NOMO-1 (cell line): ENCODE measurements at regions not wholly inside any gene's neighbourhood (a gene's known extent, or its start where the extent isn't known, plus 50 kb on each side); places are given as distances from the start of the nearest gene placed in this dataset.
"Not testable (repeated sequence)": the region's sequence is repeated elsewhere in the genome, so short reads cannot be mapped to it uniquely, and the experiment has no call there.

Source experiments
- DNase-seq, 2 experiments: peaks; one replicate each; lab custom pipeline; 2025; ENCODE audit not compliant: unreplicated experiment in 2 of 2; lab: John Stamatoyannopoulos, UW

DNA sequence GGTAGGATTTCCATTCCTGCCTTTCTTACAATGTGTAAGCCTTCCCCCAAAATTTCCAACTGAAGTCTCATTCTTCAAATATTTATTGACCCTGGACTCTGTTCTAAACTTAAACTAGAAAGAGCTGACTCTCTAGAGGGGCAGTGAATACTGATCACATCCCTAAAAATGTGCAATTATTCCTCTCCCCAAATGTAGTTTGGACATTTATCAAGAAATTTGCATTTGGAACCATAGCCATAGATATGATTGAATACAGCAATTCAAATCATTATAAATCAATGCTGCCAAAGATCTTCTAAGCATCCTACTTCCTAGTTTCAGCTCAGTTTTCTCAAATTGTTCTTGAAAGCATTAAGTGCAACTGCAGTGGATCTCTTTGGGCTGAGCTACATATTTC, 525.7 kb downstream of the RAB28 start:
- DNase-seq = no peak

DNA sequence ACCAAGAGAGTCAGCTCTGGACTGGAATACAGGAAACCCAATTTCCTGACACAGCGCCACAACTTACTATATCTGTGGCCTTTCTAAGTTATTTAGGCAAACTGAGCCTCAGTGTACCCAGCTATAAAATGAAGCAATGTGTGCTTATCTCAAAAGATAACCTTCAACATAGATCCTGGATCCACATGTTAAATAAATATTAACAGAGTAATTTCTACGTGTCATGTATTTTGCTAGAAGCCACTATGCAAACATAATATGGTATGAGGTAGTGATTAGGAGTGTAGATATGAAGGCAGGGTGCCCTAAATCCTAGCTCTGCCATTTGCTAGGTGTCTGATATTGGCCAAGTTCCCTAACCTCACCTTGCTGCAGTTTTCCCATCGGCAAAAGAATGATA, 527.0 kb downstream of the RAB28 start:
- no peak for DNase-seq

DNA sequence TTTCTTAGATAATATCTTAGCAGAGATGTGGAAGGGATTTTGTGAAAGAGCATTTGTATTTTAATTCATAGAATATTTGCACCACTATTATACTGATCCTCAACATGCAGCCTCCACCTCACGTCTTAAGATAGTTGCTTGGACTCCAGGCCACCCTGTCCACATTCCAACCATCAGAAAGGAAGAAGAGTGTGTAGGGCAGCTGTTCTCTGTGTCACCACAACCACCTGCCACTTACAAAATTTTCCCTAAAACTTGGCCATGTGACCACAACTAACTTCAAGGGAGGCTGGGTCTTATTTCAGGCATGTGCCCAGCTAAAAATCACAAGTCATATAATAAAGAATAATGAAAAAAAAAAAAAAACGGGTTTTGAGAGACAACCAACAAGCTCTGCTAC, 528.1 kb downstream of the RAB28 start:
- DNase-seq = no peak

DNA sequence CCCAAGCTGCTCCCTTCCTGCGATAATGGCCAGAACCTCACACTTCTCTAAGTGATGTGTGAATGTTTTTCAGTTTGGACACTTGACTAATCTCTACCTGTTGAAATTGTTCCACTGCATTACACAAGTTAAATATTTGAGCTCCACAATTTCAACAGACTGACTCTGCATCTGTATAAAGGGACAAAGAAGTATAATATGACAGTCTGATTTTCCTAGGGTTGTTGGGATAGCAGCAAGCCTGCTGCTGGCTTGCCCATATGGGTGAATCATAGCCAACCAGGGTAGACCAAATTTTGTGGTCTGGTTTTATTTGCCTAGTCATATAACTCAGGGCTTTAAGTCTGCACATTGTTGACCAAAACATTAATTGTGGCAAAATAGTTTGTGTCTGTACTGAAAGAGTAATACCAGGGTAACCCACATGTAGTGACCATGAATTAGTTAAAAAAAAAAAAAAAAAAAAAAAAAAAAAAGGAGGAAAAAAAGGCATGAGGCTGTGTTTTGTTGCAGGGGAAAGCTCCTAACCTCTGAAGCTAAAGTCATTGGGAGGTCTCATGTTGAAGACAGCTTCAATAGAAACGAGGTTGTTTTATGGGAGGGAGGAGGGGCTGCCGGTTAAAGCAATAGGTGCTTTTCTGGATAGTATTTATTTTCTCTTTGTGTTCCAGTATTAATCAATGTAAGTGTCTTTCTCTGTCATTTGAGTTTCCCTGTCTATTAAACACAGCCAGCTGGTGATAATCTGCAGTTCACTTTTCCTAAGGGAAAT, 534.2 kb downstream of the RAB28 start:
- DNase-seq = no peak

DNA sequence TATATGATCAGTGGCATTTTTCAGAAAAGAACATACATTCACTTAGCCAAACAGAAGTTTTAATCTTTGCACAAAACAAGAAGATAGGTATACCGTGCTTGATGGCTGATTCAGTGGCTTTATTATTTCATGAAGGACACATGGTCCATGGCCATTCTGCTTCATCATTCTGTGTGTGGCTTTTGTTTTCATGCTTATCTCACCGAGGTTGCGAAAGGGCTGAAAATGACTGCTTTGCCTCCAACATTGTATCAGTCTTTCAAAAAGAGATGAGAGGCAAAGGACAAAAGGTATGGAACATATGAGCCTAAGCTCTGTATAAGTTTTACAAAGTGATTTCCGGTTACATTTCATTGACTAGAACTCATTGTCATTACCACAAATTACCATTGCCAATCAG, 541.1 kb downstream of the RAB28 start:
- DNase-seq = no peak

DNA sequence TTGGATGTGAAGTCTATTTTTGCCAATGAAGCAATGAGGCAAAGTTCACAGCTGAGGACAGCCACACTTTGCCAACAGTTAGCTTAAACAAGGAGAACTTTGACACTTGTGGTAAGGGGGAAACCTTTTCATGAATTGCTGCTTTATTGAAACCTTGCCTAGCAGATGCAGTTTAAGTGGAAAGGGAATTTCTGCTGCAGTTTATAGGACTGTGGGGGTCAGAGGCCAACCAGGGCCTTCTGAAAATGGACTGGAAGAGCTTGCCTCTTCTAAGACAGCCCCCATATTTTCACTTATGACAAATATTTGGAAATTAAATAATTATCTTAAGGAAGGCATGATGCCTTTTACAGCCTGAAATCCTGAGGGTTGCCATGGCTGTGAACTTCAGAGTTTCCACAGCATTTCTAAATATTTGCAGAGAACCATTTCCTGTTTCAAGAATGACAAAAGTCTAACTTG, 550.3 kb downstream of the RAB28 start:
- DNase-seq = no peak

DNA sequence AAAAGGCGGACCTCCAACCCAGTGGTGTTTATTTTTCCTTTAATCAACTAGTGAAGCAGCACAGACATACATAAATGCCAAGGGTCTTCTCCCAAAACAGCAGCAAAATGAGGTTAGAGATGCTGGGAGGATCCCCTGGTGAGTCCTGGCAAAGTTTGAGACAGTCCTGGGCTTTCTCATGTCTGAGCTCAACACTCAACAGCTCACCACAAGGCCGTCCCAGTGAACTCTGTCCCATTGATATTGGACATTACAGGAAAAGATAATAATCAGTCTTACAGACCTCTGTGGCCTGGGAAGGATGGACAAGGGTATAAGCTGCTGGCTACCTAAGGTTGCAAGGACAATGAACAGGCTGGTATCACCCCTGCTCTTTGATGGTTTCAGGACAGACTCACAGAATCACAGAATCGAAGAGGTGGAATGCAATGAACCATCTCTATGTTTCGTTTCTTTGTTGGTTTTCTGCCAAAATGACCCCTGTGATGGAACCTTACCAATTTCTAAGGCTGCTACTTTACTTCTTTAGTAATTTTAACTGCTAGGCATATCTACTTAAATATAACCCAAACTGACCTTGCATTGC, 551.8 kb downstream of the RAB28 start:
- no peak for DNase-seq

DNA sequence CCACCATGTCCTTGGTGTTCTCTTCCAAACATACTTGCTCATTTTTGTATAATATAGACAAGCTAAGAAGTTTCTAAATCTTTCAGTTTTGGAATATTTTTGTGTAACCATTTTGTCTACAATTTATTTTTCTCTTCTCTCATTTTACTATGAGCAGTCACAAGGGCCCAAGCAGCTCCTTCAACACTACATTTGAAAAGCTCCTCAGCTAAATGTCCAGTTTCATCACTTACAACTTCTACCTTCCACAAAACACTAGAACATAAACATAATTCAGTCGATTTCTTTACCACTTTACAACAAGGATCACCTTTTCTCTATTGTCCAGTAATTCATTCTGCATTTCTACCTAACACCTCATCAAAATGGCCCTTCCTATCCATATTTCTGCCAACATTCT, 554.4 kb downstream of the RAB28 start:
- no peak for DNase-seq

DNA sequence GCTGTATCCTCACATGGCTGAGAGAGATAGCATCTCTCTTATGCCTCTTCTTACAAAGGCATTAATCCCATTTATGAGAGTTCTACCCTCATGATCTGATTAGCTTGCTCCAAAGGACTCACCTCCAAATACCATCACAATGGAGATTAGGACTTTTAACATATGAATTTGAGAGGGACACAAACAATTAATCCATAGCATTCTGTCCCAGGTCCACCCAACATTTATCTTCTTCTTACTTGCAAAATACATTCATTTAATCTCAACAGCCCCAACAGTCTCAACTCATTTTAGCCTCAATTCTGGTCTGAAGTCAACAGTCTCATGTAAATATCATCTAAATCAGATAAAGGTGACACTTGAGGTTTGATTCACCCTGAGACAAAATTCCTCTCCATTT, 555.4 kb downstream of the RAB28 start:
- no peak for DNase-seq

DNA sequence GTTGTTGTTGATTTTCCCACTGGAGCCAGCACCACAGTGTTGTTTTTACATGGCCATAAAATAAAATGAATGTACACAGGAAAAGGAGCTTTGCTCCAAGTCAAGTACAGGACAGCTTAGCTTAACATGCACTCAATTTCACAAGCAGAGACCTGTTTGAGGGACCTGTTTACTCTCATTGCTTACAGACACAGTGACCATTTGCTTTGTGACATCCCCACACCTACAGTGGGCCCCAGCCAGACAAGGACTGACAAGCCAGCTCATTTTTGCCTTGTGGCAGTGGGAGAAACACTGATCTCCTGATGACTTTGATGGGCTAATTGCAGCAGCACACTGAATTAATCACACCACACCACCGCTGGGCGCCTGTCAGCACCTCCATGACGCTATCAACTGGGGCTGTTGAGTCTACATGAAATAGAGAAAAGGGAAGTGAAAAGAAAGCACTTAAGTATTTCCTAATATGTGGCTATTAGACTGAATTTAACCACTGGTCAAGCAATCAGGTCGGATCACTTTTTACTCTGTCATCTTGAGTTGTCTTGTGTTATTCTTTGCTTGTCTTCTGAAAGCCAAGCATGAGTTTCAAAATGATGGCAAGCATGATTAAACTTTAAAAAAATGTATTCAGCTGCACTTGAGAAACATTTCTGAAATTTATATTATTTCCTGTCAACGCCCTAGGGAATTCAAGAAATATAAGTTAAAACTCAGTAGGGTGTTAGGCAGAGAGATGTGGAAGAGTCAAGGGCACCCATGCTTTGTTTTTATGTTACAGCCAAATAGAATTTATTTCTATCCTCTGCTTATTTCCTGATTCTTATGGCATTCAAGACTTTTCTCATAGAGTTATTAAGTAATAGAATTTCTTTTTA, 557.7 kb downstream of the RAB28 start:
- peak; percentile 50 to 52 for DNase-seq

DNA sequence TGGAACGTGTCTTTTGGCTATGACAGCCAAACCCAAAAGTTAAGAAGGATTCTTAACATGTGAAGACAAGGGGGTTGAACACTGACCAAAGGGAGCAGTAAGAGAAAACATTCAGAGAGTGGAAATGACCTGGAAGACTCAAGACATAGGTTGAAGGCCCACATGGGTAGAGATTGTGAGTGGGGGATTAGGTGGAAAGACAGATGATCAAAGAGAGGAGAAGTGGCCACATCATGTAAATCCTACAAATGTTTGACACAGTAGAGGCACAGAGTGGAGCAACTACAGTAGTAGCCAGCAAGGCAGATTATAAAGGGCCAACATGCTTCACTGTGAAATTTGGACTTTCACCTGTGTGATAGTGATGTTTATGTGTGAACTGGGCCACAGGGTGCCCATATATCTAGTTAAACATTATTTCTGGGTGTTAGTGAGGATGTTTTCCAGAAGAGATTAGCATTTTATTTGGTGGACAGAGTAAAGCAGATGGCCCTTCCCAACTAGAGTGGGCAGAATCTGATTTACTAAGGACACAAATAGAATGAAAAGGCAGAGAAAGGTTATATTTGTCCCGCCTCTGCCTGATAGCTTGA, 559.3 kb downstream of the RAB28 start:
- no peak for DNase-seq

DNA sequence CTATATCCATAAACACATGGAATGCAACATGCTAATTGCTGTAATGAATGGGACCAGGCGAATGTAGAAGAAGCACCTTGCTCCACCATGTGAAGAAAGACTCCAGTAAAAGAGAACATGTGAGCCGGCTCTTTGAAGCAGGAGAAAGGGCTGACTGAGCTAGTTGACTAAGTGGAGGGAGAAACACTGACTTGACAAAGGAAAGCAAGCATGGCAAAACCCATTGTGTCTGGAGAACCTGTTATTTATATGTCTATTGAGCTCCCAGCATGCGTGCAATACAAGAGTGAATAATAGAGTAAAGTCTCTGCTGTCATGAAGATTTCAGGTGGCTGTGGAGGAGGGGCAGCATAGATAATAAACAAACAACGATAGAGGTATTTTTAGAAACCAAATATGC, 559.9 kb downstream of the RAB28 start:
- DNase-seq = no peak

DNA sequence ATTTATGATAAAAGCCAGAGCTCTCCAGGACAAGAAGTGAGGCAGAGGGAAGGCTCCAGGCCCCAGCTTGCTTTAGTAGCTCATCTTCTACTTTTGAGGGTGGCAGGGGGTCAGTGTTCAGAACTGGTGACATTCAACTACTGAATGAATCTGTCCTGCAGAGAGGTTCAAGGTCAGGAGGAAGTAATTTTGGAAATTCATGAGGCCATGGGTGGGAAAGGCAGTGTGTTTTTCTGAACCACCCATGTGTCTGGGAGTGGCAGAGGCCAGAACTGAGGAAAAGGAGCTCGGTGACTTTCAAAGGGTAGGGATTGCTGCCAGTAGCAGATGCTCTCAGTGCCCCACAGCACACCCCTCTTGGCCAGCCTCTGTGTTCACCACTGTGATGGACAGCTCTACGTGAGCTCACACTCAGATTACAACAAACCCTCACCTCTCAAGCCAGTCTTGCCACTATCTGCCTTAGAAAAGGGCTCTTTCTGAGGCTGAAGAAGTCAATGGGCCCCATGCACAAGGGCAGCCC, 571.2 kb downstream of the RAB28 start:
- no peak for DNase-seq

DNA sequence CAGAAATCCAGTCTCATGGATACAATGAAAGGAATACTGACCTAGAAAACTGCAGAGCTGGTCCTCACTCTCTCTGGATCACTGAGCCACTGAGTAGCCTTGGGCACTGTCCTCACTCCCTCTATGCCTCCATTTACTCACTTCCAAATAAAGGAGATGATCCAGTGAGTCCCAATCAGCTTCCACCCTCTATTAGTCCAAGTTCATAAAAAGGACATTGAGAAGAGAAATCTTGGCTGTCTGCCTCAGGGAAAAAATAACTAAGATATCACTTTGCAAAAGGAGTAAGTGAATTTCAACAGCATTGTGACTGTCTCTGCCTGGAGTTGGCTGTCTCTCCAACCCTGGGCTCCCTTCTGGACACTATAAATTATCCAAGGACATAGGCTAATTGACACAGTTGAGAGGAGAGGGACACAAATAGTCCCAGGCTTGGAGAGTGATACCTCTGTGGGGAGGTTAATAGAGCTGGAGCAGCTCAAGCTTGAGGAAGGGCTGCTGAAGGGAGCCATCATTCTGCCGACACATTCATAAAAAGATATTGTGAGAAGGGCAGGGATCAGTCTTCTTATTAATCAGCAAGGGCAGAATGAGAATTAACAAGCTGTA, 572.3 kb downstream of the RAB28 start:
- no peak for DNase-seq

DNA sequence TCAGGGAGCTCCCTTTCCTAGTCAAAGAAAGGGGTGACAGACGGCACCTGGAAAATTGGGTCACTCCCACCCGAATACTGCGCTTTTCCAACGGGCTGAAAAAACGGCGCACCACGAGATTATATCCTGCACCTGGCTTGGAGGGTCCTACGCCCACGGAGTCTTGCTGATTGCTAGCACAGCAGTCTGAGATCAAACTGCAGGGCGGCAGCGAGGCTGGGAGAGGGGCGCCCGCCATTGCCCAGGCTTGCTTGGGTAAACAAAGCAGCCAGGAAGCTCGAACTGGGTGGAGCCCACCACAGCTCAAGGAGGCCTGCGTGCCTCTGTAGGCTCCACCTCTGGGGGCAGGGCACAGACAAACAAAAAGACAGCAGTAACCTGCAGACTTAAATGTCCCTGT, 580.5 kb downstream of the RAB28 start:
- not testable (repeated sequence) for DNase-seq

DNA sequence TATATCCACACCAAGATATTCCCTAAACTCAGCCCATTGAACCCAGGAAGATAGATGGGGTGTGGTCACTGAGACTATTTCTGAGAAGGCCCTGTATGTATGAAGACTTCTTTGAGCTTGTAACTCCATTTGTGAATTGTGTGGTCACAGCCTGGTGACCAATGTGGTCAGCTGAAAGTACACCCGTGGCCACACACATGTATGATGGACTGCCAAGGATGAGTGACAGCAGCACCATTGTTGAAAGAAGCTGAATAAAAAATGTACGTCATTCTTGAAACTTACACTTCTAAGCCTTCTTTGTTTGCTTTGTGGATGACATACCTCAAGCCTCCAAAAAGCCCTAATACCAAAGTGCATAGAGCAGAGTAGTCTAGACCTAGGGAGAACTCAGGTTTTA, 581.4 kb downstream of the RAB28 start:
- DNase-seq = no peak

DNA sequence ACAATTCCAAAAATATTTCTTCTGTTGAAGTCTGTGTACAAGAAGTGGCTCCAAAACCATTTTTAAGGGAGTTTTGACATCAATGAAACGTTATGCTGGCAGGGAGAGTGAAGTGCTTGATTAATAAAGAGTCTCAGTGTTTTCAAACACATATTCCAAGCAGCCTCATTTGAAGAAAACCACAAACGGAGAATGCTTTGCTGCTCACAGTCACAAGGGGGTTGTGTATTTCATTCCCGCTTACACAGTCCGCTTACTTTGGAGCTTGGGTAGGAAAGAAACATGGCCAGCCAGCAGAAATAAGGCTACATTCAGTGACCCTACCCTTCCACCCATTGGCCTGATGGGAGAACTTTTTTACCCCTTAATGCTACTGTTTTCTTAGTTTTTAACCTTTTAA, 586.2 kb downstream of the RAB28 start:
- DNase-seq = no peak

DNA sequence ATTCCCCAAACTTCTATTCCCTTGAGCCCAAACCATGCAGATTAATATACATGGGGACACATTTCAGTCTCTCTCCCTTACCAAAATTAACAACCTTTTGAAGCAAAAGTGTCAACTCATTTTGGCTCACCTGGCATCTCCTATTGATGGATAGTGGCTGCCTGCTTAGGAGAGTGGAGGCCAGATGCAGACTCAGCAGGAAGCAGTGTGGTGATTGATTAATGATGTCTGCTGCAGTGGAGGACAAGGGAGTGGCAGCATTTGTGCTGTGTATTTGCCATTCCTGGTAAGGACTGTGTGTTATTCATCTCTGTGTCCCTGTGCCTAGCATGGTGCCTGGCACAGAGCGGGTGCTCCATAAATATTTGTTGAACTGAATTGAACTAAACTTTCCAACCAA, 590.1 kb downstream of the RAB28 start:
- no peak for DNase-seq

DNA sequence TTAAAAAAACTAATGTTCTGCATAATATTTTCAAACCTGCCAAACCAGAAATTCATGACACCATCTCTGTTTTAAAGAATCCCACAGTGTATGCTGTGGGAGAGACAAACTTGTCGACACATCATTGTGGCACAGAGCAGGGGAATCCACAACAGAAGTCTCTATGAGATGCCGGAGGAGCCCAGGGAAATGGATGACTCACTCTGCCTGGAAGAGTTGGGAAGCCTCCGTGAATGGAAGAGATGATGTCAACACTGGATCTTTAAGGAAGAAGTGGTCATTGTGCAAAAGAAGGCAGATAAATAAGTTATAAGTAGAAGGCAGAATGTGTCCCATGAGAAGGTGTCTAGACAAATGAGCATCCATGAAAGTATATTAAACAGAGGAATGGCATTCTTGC, 595.1 kb downstream of the RAB28 start:
- no peak for DNase-seq
